ENCODE measurements at regions not wholly inside any gene's neighbourhood (a gene's known extent, or its start where the extent isn't known, plus 50 kb on each side); places are given as distances from the start of the nearest gene placed in this dataset.

- no peak overlapping the region for H3K4me3 ChIP-seq (ENCODE audit: low read depth, low read length)
- TF ChIP-seq MYC (IDR thresholded peaks at IDR 0.05; ENCODE audit: low read depth, low read length) (no peak), MAX (IDR thresholded peaks at IDR 0.05; ENCODE audit: low read depth, low read length) (no peak), POLR2A (IDR thresholded peaks at IDR 0.05; ENCODE audit: extremely low read depth, insufficient read length) (no peak)
- DNase-seq (ENCODE audit: low read depth): no peak
These were observed 219.8 kb downstream of the OR13H1 start for GRCh38 chrX:131763674-131764073.

- TF ChIP-seq POLR2A (IDR thresholded peaks at IDR 0.05; ENCODE audit: extremely low read depth, insufficient read length): no peak
- TF ChIP-seq MAX (IDR thresholded peaks at IDR 0.05; ENCODE audit: low read depth, low read length): no peak
- no peak for TF ChIP-seq CTCF (IDR thresholded peaks at IDR 0.05; ENCODE audit: low read depth, low read length)
- no peak for TF ChIP-seq MYC (IDR thresholded peaks at IDR 0.05; ENCODE audit: low read depth, low read length)
- no peak overlapping the region for H3K4me3 ChIP-seq (ENCODE audit: low read depth, low read length)
These were observed 220.3 kb downstream of the OR13H1 start for GRCh38 chrX:131764216-131764615.

GRCh38 chrX:131778269-131779218, 234.7 kb downstream of the OR13H1 start:
- TF ChIP-seq POLR2A (IDR thresholded peaks at IDR 0.05; ENCODE audit: extremely low read depth, insufficient read length) (no peak), MAX (IDR thresholded peaks at IDR 0.05; ENCODE audit: low read depth, low read length) (no peak), CTCF (IDR thresholded peaks at IDR 0.05; ENCODE audit: low read depth, low read length) (no peak), MYC (IDR thresholded peaks at IDR 0.05; ENCODE audit: low read depth, low read length) (no peak)
- no peak for DNase-seq (ENCODE audit: low read depth)

More at GRCh38 chrX:131764216-131764615, 220.3 kb downstream of the OR13H1 start:
- no peak for DNase-seq (ENCODE audit: low read depth)

GRCh38 chrX:131779306-131779705, 235.4 kb downstream of the OR13H1 start:
- TF ChIP-seq POLR2A (IDR thresholded peaks at IDR 0.05; ENCODE audit: extremely low read depth, insufficient read length): no peak
- H3K4me3 ChIP-seq (ENCODE audit: low read depth, low read length): no peak overlapping the region
- DNase-seq (ENCODE audit: low read depth): no peak

More at GRCh38 chrX:131778269-131779218, 234.7 kb downstream of the OR13H1 start:
- H3K4me3 ChIP-seq (ENCODE audit: low read depth, low read length): no peak overlapping the region

- DNase-seq (ENCODE audit: low read depth): no peak
- TF ChIP-seq CTCF (IDR thresholded peaks at IDR 0.05; ENCODE audit: low read depth, low read length) (no peak), MAX (IDR thresholded peaks at IDR 0.05; ENCODE audit: low read depth, low read length) (no peak), MYC (IDR thresholded peaks at IDR 0.05; ENCODE audit: low read depth, low read length) (no peak), POLR2A (IDR thresholded peaks at IDR 0.05; ENCODE audit: extremely low read depth, insufficient read length) (no peak)
- no peak overlapping the region for H3K4me3 ChIP-seq (ENCODE audit: low read depth, low read length)
These were observed 235.9 kb downstream of the OR13H1 start for GRCh38 chrX:131779741-131780140.

- no peak for DNase-seq (ENCODE audit: low read depth)
- TF ChIP-seq POLR2A (IDR thresholded peaks at IDR 0.05; ENCODE audit: extremely low read depth, insufficient read length) (no peak), MYC (IDR thresholded peaks at IDR 0.05; ENCODE audit: low read depth, low read length) (no peak), MAX (IDR thresholded peaks at IDR 0.05; ENCODE audit: low read depth, low read length) (no peak), CTCF (IDR thresholded peaks at IDR 0.05; ENCODE audit: low read depth, low read length) (no peak)
- no peak overlapping the region for H3K4me3 ChIP-seq (ENCODE audit: low read depth, low read length)
These were observed 238.8 kb downstream of the OR13H1 start for GRCh38 chrX:131782646-131783045.

Measured in NB4 (cell line).